Keratinocyte (primary cell): ENCODE measurements at regions not wholly inside any gene's neighbourhood (a gene's known extent, or its start where the extent isn't known, plus 50 kb on each side); places are given as distances from the start of the nearest gene placed in this dataset.

Source experiments
- CTCF ChIP-seq, 3 experiments: IDR thresholded peaks in 1 of 3; conservative IDR thresholded peaks in 1 of 3; optimal IDR thresholded peaks in 1 of 3; 2 replicates in 2 of 3; 3 replicates in 1 of 3; pipeline versions ENCODE3 to v1.5.1; 2011; ENCODE audit warnings: low read length in 3 of 3, mild to moderate bottlenecking in 3 of 3, moderate library complexity in 2 of 3, control low read depth in 1 of 3, inconsistent platforms in 1 of 3; ENCODE audit not compliant: insufficient read depth in 2 of 3; ENCODE audit errors: extremely low read depth in 1 of 3
- EZH2 ChIP-seq: IDR thresholded peaks from one replicate; pipeline ENCODE4 v1.6.1; 2012; ENCODE audit warnings: inconsistent platforms, mild to moderate bottlenecking, low read length, moderate library complexity

- TF ChIP-seq CTCF (optimal IDR thresholded peaks at IDR 0.05 in 1 of 3, IDR thresholded peaks at IDR 0.05 in 1 of 3, conservative IDR thresholded peaks at IDR 0.05 in 1 of 3; ENCODE audit: extremely low read depth in 1 of 3, insufficient read depth in 2 of 3, low read length in 3 of 3), result no peak
- no peak for TF ChIP-seq EZH2
These were observed 184.5 kb upstream of the CSF3R start for GRCh38 chr1:36667256-36667655.
